ENCODE measurements at regions not wholly inside any gene's neighbourhood (a gene's known extent, or its start where the extent isn't known, plus 50 kb on each side); places are given as distances from the start of the nearest gene placed in this dataset.
"Not testable (repeated sequence)": the region's sequence is repeated elsewhere in the genome, so short reads cannot be mapped to it uniquely, and the experiment has no call there.

GRCh38 chr12:34302131-34302885, 280.0 kb downstream of the ALG10 start:
- no peak for DNase-seq

GRCh38 chr12:34303091-34303870, 281.0 kb downstream of the ALG10 start:
- no peak for DNase-seq

- DNase-seq, result no peak
Measured at GRCh38 chr12:34304001-34304400, 281.7 kb downstream of the ALG10 start.

- DNase-seq, result no peak
Measured at GRCh38 chr12:34304546-34304945, 282.2 kb downstream of the ALG10 start.

- no peak for DNase-seq
Measured at GRCh38 chr12:34305176-34305575, 282.9 kb downstream of the ALG10 start.

GRCh38 chr12:34306133-34306830, 284.0 kb downstream of the ALG10 start:
- DNase-seq, result no peak

- not testable (repeated sequence) for DNase-seq
Measured at GRCh38 chr12:34309806-34310804, 287.8 kb downstream of the ALG10 start.

- no peak for DNase-seq
Measured at GRCh38 chr12:34311337-34311736, 289.0 kb downstream of the ALG10 start.

GRCh38 chr12:34327671-34328070, 305.4 kb downstream of the ALG10 start:
- DNase-seq, result no peak

- no peak for DNase-seq
Measured at GRCh38 chr12:34333337-34333736, 311.0 kb downstream of the ALG10 start.

- DNase-seq, result no peak
Measured at GRCh38 chr12:34334538-34334937, 312.2 kb downstream of the ALG10 start.

GRCh38 chr12:34334953-34335743, 312.9 kb downstream of the ALG10 start:
- no peak for DNase-seq

GRCh38 chr12:34335819-34336262, 313.5 kb downstream of the ALG10 start:
- DNase-seq, result no peak

- DNase-seq, result no peak
Measured at GRCh38 chr12:34336619-34337465, 314.5 kb downstream of the ALG10 start.

- DNase-seq, result no peak
Measured at GRCh38 chr12:34338751-34339150, 316.5 kb downstream of the ALG10 start.

GRCh38 chr12:34339922-34340321, 317.6 kb downstream of the ALG10 start:
- no peak for DNase-seq

- no peak for DNase-seq
Measured at GRCh38 chr12:34340534-34341361, 318.5 kb downstream of the ALG10 start.

GRCh38 chr12:34341362-34341733, 319.1 kb downstream of the ALG10 start:
- no peak for DNase-seq
